ENCODE measurements at regions not wholly inside any gene's neighbourhood (a gene's known extent, or its start where the extent isn't known, plus 50 kb on each side); places are given as distances from the start of the nearest gene placed in this dataset.

DNA sequence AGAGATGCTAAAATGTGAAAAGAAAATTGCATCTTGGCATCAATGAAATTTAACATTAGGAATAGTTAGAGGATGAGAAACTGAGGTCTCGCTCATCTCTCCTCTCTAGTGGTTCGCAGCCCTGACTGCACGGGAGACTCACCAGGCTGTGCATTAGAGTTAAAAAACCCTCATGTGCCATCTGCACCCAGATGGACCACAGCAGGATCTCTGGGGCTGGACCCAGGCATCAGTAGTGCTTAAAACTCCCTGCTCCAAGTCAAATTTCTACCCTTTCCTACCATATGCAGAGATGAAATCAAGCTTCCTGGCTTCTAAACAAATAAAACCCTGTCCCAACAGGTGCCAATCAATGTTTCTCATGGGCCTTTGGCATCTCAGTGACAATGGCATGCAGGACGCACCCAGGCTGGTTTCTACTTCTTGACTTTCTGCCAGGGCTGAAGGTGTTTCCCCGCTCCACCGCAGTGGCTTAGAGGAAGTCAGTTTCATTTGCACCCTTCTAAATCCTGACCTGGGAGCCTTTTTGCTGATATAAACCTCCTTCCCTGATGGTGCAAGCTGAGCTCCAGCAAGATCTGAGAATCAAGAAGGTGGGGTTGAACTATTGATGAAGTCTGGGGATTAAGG is 132.6 kb downstream of the NSG2 start:
- H3K27ac ChIP-seq (ENCODE audit: low read depth, low read length) = no peak overlapping the region
- no peaks in the 10 kb centered on the region for H3K27me3 ChIP-seq (ENCODE audit: insufficient read depth, low read length)
- no peak overlapping the region for H3K4me3 ChIP-seq (ENCODE audit: low read length)
- H3K9me3 ChIP-seq (ENCODE audit: insufficient read depth, low read depth, low read length) = no peaks in the 10 kb centered on the region
- peaks cover 3% of the 10 kb centered on the region; the same call in 1 of the 2 replicates for H3K4me1 ChIP-seq (ENCODE audit: insufficient read depth, low read length)
- 97% methylated on average over 6 of the region's 6 CpGs for WGBS
- H3K9ac ChIP-seq (ENCODE audit: low read depth, low read length) = no peak overlapping the region
- H3K36me3 ChIP-seq (ENCODE audit: insufficient read depth, low read length) = no peaks in the 10 kb centered on the region

GRCh38 chr5:174180639-174181038 is 135.1 kb downstream of the NSG2 start:
- Histone ChIP-seq H3K4me1 (ENCODE audit: insufficient read depth, low read length) (peaks cover 3% of the 10 kb centered on the region; the same call in 1 of the 2 replicates), H3K27me3 (ENCODE audit: insufficient read depth, low read length) (no peaks in the 10 kb centered on the region), H3K9ac (ENCODE audit: low read depth, low read length) (no peak overlapping the region), H3K36me3 (ENCODE audit: insufficient read depth, low read length) (no peaks in the 10 kb centered on the region), H3K4me3 (ENCODE audit: low read length) (no peak overlapping the region), H3K9me3 (ENCODE audit: insufficient read depth, low read depth, low read length) (no peaks in the 10 kb centered on the region), H3K27ac (ENCODE audit: low read depth, low read length) (no peak overlapping the region)
- WGBS = 87% methylated on average over 7 of the region's 7 CpGs

DNA sequence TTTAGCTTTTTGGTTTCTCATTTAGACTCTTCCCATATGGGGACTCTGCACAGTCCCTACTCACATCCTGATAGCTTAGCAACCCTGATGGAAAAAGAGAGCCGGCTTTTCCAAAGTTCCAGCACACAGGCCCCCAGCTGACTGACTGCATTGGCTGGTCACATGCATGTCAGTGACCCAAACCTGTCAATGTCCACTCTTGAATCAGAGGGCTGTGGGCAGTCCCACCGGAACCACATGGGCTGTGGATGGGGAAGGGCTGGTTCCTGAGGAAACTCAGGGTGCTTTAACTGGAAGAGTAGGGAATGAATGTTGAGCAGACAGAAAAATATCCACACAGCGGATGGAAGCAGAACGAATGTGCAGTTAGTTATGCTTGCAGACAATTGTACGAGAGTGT is 136.6 kb downstream of the NSG2 start:
- H3K9ac ChIP-seq (ENCODE audit: low read depth, low read length) = no peak overlapping the region
- H3K36me3 ChIP-seq (ENCODE audit: insufficient read depth, low read length) = no peaks in the 10 kb centered on the region
- no peak overlapping the region for H3K27ac ChIP-seq (ENCODE audit: low read depth, low read length)
- peaks cover 3% of the 10 kb centered on the region; the same call in 1 of the 2 replicates for H3K4me1 ChIP-seq (ENCODE audit: insufficient read depth, low read length)
- H3K9me3 ChIP-seq (ENCODE audit: insufficient read depth, low read depth, low read length) = no peaks in the 10 kb centered on the region
- WGBS = 95% methylated on average over 5 of the region's 5 CpGs
- H3K27me3 ChIP-seq (ENCODE audit: insufficient read depth, low read length) = no peaks in the 10 kb centered on the region
- no peak overlapping the region for H3K4me3 ChIP-seq (ENCODE audit: low read length)

DNA sequence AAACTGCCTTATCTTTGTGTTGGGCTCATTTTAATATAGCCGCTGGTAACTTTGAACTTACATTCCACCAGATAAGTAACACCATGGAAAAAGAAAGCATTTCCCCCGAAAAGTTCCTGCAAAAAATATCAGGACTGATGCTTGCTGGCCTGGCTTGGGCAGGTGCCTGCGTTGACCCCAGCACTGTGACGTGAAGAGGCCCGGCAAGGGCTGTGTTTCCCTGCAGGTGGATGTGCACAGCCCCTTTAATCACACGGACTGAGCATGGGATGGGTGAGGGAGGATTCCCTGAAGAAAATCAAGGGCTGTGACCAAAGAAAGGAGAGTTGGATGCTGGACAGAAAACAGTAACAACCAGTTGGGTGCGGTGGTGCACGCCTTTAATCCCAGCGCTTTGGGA is 138.2 kb downstream of the NSG2 start:
- WGBS = 95% methylated on average over 9 of the region's 9 CpGs
- Histone ChIP-seq H3K27me3 (ENCODE audit: insufficient read depth, low read length) (no peaks in the 10 kb centered on the region), H3K4me1 (ENCODE audit: insufficient read depth, low read length) (peaks cover 3% of the 10 kb centered on the region; the same call in 1 of the 2 replicates), H3K9ac (ENCODE audit: low read depth, low read length) (no peak overlapping the region), H3K9me3 (ENCODE audit: insufficient read depth, low read depth, low read length) (no peaks in the 10 kb centered on the region), H3K27ac (ENCODE audit: low read depth, low read length) (no peak overlapping the region), H3K36me3 (ENCODE audit: insufficient read depth, low read length) (no peaks in the 10 kb centered on the region), H3K4me3 (ENCODE audit: low read length) (no peak overlapping the region)

- no peaks in the 10 kb centered on the region for H3K4me1 ChIP-seq (ENCODE audit: insufficient read depth, low read length)
- WGBS = 92% methylated on average over 3 of the region's 3 CpGs
- no peak overlapping the region for H3K4me3 ChIP-seq (ENCODE audit: low read length)
- no peak overlapping the region for H3K27ac ChIP-seq (ENCODE audit: low read depth, low read length)
- no peaks in the 10 kb centered on the region for H3K36me3 ChIP-seq (ENCODE audit: insufficient read depth, low read length)
- H3K9me3 ChIP-seq (ENCODE audit: insufficient read depth, low read depth, low read length) = no peaks in the 10 kb centered on the region
- H3K27me3 ChIP-seq (ENCODE audit: insufficient read depth, low read length) = no peaks in the 10 kb centered on the region
- no peak overlapping the region for H3K9ac ChIP-seq (ENCODE audit: low read depth, low read length)
These were observed 140.0 kb downstream of the NSG2 start for GRCh38 chr5:174185506-174185905.

DNA sequence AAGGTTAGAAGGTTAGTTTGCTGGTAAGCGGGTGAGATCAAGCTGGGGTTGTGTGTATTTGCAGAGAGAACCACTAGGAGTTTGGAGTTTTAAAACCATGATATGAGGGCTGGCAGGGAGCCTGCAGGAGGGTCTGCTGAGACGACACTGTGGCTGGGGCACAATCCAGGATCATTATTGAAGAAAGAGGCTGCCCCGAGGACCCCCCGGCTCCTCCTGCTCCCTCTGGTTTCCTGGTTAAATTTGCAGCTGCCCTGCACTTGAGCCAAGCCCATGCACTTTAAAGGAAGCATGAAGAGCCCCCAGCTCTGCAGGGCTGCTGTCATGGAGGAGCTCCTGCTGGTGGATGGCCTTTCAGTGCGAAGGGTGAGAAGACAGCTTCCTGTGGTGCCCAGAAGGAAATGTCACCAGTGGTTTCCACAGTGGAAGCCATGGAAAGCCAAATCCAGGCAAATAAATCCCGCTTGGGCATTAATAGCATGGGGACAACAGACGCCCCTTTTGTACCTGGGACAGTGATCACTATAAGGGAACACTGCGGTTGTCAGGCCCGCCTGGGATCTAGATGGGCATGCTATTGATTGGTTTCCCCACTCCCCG is 140.7 kb downstream of the NSG2 start:
- Histone ChIP-seq H3K27ac (ENCODE audit: low read depth, low read length) (no peak overlapping the region), H3K9me3 (ENCODE audit: insufficient read depth, low read depth, low read length) (no peaks in the 10 kb centered on the region), H3K36me3 (ENCODE audit: insufficient read depth, low read length) (no peaks in the 10 kb centered on the region), H3K27me3 (ENCODE audit: insufficient read depth, low read length) (no peaks in the 10 kb centered on the region), H3K4me3 (ENCODE audit: low read length) (no peak overlapping the region), H3K4me1 (ENCODE audit: insufficient read depth, low read length) (no peaks in the 10 kb centered on the region), H3K9ac (ENCODE audit: low read depth, low read length) (no peak overlapping the region)
- WGBS = 85% methylated on average over 10 of the region's 10 CpGs

DNA sequence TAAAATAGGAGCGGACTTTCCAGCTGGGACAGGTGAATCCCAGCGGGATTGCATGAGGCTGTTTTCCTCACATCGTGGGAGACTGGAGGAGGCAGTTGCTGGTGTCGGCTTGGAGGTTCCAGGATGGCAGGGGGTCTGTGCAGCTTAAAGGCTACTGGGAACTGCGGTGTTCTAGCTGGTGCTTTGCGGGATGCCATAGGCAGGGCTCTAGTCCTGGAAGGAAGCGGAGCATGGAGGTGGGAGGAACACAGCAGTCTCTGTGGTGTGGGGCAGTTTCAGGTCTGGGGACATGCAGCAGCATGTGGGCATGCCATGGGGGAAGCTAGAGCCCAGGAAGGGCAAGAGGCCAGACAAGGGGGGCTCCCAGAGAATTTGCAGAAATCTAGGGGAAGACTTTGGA is 141.5 kb downstream of the NSG2 start:
- Histone ChIP-seq H3K27ac (ENCODE audit: low read depth, low read length) (no peak overlapping the region), H3K4me1 (ENCODE audit: insufficient read depth, low read length) (no peaks in the 10 kb centered on the region), H3K4me3 (ENCODE audit: low read length) (no peak overlapping the region), H3K9me3 (ENCODE audit: insufficient read depth, low read depth, low read length) (no peaks in the 10 kb centered on the region), H3K9ac (ENCODE audit: low read depth, low read length) (no peak overlapping the region), H3K27me3 (ENCODE audit: insufficient read depth, low read length) (no peaks in the 10 kb centered on the region), H3K36me3 (ENCODE audit: insufficient read depth, low read length) (no peaks in the 10 kb centered on the region)
- 88% methylated on average over 7 of the region's 7 CpGs for WGBS

- H3K27me3 ChIP-seq (ENCODE audit: insufficient read depth, low read length) = no peaks in the 10 kb centered on the region
- WGBS = 85% methylated on average over 6 of the region's 6 CpGs
These were observed 142.0 kb downstream of the NSG2 start for GRCh38 chr5:174187481-174187880.

DNA sequence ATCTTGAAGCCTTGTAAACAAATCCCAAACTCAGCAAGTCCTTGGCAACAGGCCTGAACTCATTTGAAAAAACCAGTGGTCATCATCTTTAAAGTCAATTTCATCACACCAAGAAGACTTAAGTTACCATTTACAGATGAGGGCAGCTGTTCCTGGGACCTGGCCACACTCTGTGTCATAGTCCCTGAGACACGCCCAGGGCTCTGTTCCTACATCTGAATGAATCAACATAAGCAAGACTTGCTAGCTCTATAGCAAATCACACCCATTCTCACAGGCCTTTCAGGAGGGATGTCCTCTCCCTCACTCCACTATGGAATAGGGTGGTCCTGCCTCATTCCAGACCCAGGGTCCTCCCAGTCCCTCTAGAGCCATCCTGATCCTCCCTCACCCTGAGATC is 142.8 kb downstream of the NSG2 start:
- Histone ChIP-seq H3K4me3 (ENCODE audit: low read length) (no peak overlapping the region), H3K27me3 (ENCODE audit: insufficient read depth, low read length) (no peaks in the 10 kb centered on the region), H3K9me3 (ENCODE audit: insufficient read depth, low read depth, low read length) (no peaks in the 10 kb centered on the region), H3K27ac (ENCODE audit: low read depth, low read length) (no peak overlapping the region), H3K4me1 (ENCODE audit: insufficient read depth, low read length) (no peaks in the 10 kb centered on the region), H3K9ac (ENCODE audit: low read depth, low read length) (no peak overlapping the region), H3K36me3 (ENCODE audit: insufficient read depth, low read length) (no peaks in the 10 kb centered on the region)
- 87% methylated on average over 1 of the region's 1 CpG for WGBS

More at GRCh38 chr5:174187481-174187880, 142.0 kb downstream of the NSG2 start:
- H3K9me3 ChIP-seq (ENCODE audit: insufficient read depth, low read depth, low read length) = no peaks in the 10 kb centered on the region
- H3K27ac ChIP-seq (ENCODE audit: low read depth, low read length) = no peak overlapping the region
- no peak overlapping the region for H3K9ac ChIP-seq (ENCODE audit: low read depth, low read length)
- no peaks in the 10 kb centered on the region for H3K36me3 ChIP-seq (ENCODE audit: insufficient read depth, low read length)
- H3K4me1 ChIP-seq (ENCODE audit: insufficient read depth, low read length) = no peaks in the 10 kb centered on the region
- no peak overlapping the region for H3K4me3 ChIP-seq (ENCODE audit: low read length)

GRCh38 chr5:174189654-174190541 is 144.4 kb downstream of the NSG2 start:
- Histone ChIP-seq H3K36me3 (ENCODE audit: insufficient read depth, low read length) (no peaks in the 10 kb centered on the region), H3K4me1 (ENCODE audit: insufficient read depth, low read length) (no peaks in the 10 kb centered on the region), H3K27me3 (ENCODE audit: insufficient read depth, low read length) (no peaks in the 10 kb centered on the region), H3K9me3 (ENCODE audit: insufficient read depth, low read depth, low read length) (no peaks in the 10 kb centered on the region), H3K9ac (ENCODE audit: low read depth, low read length) (no peak overlapping the region), H3K4me3 (ENCODE audit: low read length) (no peak overlapping the region), H3K27ac (ENCODE audit: low read depth, low read length) (no peak overlapping the region)
- WGBS = 90% methylated on average over 18 of the region's 19 CpGs

- H3K9me3 ChIP-seq (ENCODE audit: insufficient read depth, low read depth, low read length) = no peaks in the 10 kb centered on the region
- H3K27me3 ChIP-seq (ENCODE audit: insufficient read depth, low read length) = no peaks in the 10 kb centered on the region
- no peak overlapping the region for H3K27ac ChIP-seq (ENCODE audit: low read depth, low read length)
- no peaks in the 10 kb centered on the region for H3K36me3 ChIP-seq (ENCODE audit: insufficient read depth, low read length)
- 92% methylated on average over 4 of the region's 4 CpGs for WGBS
- H3K4me1 ChIP-seq (ENCODE audit: insufficient read depth, low read length) = peaks cover 5% of the 10 kb centered on the region
- H3K9ac ChIP-seq (ENCODE audit: low read depth, low read length) = no peak overlapping the region
- no peak overlapping the region for H3K4me3 ChIP-seq (ENCODE audit: low read length)
These were observed 145.6 kb downstream of the NSG2 start for GRCh38 chr5:174191076-174191475.

Data from HUES64 (cell line).